GM20431 (cell line): ENCODE measurements at regions not wholly inside any gene's neighbourhood (a gene's known extent, or its start where the extent isn't known, plus 50 kb on each side); places are given as distances from the start of the nearest gene placed in this dataset.
"Not testable (repeated sequence)": the region's sequence is repeated elsewhere in the genome, so short reads cannot be mapped to it uniquely, and the experiment has no call there.

Experiments used
- in situ Hi-C: fragments of 300-500 bp; cut with MseI, MboI; formaldehyde crosslinking; loops from one replicate; pipeline ENCODE4 v1.15.0; 2020; ENCODE audit warnings: low sequenced_read_pairs; ENCODE audit not compliant: unreplicated experiment

GRCh38 chr2:88802026-88802425 is 110.6 kb downstream of the RPIA start:
- in situ Hi-C loops, result not testable (repeated sequence)

DNA sequence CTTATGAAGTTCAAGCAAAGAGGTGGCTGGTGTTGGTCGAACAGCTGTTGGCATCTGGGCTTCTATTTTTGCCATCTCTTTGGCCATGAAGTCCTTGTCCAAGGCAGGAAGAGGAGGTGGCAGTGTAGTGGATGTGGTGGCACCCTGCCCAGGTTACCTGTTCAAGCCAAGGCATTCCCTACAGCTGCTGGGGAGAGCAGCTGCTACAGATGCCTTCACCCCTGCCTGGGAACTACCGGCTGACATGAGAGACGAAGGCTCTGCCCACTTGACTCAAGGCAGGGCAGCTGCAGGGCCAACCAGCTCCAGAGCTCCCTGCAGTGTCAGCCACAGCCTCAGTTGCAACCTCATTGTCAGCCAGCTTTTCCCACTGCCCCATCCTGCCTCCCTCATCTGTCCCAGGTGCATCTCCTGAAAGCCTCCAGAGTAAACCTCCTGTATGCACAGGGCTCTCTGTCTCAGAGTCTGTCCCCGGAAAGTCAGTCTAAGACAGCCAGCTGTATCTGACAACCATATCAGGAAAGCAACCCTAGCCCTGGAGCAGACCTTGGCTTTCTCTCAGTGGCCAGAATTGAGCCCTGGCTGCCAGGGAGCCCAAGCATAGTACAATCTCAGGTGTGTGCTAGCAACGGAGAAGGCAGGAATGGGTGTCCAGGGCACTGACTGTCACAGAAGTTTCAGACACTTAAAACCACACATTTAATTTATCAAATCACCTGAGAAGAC is 115.9 kb downstream of the RPIA start:
- in situ Hi-C loops, result no loop called here

DNA sequence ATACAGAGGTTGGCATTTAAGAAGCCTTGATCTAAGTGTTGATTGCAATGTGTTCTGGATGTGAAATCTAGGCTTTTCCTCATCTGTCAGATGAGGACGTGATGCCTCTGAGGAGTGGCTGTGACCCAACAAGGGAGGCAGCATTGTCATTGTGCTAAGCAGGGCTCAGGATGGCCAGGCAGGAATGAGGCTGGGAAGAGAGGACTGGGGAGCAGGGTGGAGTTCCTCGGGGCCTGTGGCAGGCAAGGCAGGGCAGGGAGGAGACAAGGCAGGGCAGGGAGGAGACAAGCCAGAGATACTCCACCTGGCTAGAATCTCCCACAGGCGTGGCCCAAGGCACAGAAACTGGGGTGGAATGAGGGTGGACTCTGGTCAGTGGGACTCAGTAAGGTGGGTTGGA is 116.6 kb downstream of the RPIA start:
- in situ Hi-C loops, result no loop called here

GRCh38 chr2:88808652-88809051 is 117.2 kb downstream of the RPIA start:
- in situ Hi-C loops, result no loop called here

DNA sequence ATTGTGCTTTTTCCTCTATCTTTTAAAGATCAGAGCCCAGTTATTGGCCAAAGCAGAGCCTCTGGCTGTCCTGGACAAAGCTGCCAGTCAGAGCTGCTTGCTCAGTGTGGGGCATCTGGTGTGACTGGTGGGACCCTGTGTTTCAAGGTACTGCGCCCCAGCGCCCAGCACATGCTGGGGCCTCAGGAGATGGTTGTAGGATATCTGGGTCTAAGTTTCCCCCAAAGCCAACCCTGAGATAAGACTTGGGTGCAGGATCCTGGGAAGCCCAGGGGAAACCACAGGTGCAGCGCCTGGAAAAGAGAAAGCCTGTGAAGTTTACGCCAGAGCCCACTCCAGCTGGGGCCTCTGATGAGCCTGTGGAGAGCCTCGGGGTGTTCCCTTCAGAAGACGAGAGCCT is 117.7 kb downstream of the RPIA start:
- in situ Hi-C loops, result no loop called here

DNA sequence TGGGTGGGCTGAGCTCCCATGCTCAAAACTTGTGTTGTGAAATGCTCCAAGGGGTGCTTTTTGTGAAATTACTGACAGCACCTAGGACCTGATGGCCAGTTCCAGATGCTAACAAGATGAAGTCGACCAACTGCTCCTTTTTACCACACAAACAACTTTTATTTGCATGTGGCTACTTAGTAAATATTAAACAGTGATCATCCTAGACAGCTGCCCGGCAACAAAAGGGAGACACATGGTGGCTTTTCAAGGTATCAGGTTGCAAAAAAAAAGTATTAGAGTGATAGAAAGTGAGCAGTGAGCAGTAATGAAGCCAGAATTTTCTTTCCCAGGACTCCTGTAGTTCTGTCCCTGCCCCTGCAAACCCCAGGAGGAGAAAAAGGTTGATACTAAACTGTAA is 118.5 kb downstream of the RPIA start:
- in situ Hi-C loops, result no loop called here

DNA sequence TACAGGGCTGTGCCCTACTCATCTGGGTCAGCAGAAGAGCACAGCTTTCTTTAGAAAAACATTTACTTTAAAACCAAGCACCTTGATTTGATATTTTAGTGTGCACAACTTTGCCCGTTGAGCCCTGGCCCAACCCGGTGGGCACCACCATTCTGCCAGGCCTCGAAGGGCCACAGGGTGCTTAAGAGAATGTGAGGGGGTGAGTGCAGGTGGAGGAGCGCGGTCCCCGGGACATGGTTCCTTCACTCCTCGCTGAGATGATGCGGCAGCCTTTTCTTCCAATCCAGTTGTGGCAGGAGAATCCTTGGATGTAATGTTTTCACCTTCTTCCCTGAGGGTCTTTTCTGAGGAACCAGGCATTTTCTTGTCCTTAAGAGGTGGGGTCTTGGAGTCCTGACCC is 119.0 kb downstream of the RPIA start:
- in situ Hi-C loops, result no loop called here

GRCh38 chr2:88811233-88811632 is 119.8 kb downstream of the RPIA start:
- in situ Hi-C loops, result no loop called here

GRCh38 chr2:88811681-88812080 is 120.2 kb downstream of the RPIA start:
- in situ Hi-C loops, result no loop called here

DNA sequence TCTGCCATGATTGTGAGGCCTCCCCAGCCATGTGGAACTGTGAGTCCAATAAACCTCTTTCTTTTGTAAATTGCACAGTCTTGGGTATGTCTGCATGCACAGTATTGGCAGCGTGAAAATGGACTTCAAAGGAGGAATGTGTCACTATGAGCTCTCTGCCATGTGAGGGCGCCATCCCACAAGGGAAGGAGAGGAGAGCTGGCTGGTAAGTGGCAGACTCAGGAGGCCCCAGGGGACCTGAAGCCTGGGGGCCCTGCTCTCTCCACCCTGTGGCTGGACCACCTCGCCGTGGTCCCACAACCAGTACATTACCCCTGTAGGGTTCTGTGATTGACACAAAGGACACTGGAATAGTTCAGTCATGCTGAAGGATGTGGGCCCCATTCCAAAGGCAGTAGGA is 122.1 kb downstream of the RPIA start:
- in situ Hi-C loops, result no loop called here

DNA sequence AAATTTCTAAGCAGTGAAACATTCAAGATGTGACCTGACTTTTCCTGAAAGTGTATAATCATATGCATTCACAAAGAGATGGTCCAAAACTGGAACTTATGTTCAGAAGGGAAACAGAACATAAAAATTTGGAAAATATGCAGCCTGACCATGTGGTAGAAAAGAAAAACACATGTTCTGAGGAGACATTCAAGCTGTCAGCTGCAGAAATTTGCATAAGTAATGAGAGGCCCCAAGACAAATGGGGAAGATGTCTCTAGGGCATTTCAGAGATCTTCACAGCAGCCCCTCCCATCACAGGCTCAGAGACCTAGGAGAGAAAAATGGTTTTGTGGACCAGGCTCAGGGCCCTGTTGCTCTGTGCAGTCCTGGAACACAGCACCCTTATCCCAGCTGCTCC is 123.8 kb downstream of the RPIA start:
- in situ Hi-C loops, result no loop called here

- in situ Hi-C loops, result no loop called here
These were observed 124.2 kb downstream of the RPIA start for GRCh38 chr2:88815697-88816096.

GRCh38 chr2:88818381-88818780 is 126.9 kb downstream of the RPIA start:
- in situ Hi-C loops, result no loop called here

GRCh38 chr2:88824951-88825350 is 133.5 kb downstream of the RPIA start:
- in situ Hi-C loops, result no loop called here

DNA sequence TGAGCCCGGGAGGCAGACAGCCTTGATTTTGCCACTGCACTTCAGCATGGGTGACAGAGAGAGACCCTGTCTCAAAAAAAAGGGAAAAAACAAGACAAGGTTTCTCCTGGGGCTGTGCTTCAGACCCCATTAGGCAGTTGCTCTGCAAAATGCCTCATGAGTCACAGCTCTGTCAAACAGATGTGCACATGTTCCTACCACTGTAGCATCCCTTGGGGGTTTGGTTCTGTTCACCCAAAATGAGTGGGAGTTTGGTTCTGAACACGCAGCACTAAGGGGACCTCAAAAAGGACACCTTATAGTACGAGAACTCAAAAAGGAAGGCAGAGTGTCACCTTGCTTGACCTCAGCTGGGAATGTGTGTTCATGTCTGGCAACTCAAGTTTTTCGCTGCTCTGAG is 134.9 kb downstream of the RPIA start:
- in situ Hi-C loops, result no loop called here

DNA sequence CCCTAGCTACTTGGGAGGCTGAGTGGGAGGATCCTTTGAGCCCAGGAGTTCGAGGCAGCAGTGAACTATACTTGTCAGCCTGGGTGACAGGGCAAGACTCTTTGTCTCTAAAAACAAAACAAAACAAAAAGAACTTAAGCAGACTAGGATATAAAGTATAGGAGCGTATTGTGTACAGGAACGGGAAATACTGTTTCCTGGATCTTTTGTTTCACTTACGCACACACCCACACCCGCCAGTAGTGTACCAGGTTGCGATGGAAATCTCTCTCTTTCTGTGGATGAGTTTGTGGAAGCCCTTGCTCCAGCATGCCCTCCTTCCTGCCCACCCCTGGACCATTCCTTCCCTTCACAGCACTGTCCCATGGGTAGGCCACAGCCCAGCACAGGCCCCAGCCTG is 136.3 kb downstream of the RPIA start:
- in situ Hi-C loops, result no loop called here

- in situ Hi-C loops, result no loop called here
These were observed 137.1 kb downstream of the RPIA start for GRCh38 chr2:88828397-88829137.

- in situ Hi-C loops, result no loop called here
These were observed 138.4 kb downstream of the RPIA start for GRCh38 chr2:88829607-88830463.

GRCh38 chr2:88831071-88831791 is 139.8 kb downstream of the RPIA start:
- in situ Hi-C loops, result no loop called here

DNA sequence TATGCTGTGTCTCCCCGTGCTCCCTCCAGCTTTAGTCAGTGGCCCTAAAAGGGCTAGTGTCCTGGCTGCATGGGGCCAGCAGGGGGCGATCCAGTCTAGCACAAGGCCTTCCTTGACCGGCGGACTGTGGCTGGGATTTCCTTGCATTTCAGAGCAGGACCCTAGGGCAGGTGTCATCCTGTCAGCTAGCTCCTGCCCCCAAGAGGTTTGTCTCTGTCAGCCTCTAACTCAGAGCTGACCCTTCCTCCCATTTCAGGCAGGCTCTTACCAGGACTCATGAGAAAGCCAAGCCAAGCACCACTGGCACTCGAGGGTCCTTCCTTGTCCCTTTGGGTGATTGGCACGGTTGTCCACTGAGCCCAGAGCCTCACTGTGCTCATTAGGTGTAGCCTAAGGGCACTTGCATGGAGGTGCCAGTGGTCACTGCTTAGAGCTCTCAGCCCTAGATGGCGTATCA is 140.3 kb downstream of the RPIA start:
- in situ Hi-C loops, result no loop called here
